GM19324 (cell line): ENCODE measurements at regions not wholly inside any gene's neighbourhood (a gene's known extent, or its start where the extent isn't known, plus 50 kb on each side); places are given as distances from the start of the nearest gene placed in this dataset.
"Not testable (repeated sequence)": the region's sequence is repeated elsewhere in the genome, so short reads cannot be mapped to it uniquely, and the experiment has no call there.

Experiments
- ATAC-seq: cut with Tn5 transposase; IDR thresholded peaks from one replicate; pipeline ENCODE4 v1.9.1; 2021; ENCODE audit warnings: mild to moderate bottlenecking, moderate library complexity; ENCODE audit not compliant: unreplicated experiment, low FRiP score

DNA sequence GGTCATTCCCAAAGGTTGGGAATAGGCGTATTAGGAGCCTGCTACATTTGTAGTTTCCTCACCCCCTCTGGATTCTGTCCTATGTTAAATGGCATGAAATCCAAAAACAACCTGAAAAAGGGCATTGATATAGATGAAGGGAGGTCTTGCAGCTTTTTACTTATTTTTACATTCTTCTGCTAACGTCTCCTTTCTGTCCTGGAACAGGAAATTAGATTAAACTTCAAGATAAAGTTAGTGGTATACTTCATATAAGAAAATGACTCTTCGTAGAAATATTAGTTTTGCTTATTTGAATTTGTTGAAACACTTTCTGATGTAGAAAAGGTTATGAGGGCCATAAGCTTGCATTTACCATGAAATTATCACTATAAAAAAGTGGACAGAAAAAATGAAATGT lies 694.5 kb downstream of the ADCYAP1 start:
- no peak for ATAC-seq

DNA sequence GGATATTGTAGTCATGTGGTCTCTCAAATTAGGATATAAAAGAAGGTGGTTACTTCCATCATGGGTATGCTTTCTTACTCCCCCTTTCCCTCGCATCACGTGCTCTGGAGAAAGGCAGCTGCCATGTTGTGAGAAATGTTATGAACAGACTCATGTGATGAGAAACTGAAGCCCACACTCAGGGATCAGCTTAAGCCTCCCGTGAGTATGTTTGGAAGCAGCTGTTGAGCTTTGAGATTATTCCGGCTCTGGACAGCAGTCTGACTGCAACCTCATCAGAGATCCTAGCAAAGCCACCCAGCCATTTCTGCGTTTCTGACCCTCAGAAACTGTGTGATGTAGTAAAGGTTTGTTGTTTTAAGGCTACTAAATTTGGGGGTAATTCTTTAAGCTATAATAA lies 700.1 kb downstream of the ADCYAP1 start:
- no peak for ATAC-seq

DNA sequence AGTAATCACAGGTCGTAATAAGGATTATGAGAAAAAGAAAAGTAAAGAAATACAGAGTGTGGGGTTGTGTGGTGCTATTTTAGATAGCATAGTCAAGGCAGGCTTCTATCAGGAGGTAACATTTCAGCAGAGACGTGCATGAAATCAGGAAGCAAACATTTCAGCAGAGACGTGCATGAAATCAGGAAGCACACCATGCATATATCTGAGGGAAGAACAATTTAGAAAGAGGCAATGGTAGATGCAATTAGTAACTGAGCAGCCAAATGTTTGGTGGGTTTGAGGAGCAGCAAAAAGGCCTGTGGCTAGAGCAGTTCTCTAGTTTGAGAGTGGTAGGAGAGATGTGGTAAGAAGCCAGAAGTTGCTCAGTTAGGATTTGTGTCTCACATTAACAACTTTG lies 713.7 kb downstream of the ADCYAP1 start:
- ATAC-seq = no peak

- ATAC-seq = no peak
These were observed 714.8 kb downstream of the ADCYAP1 start for GRCh38 chr18:1619507-1619906.

- no peak for ATAC-seq
These were observed 719.9 kb downstream of the ADCYAP1 start for GRCh38 chr18:1624612-1625011.

DNA sequence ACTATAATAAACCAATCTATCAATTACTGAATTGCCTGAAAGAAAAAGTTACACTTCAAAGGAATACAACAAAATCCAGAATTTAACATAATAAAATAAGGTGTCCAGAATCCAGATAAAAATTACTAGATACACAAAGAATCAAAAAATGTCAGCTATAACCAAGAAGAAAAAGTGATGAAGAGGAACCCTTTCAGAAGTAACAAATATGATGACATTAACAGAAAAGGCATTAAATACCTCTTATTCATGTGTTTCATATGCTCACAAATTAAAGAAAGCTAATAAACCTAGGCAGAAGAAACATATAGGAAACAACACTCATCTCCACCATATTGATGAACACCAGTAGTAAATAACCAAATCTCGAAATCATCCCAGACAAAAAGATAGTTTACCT lies 722.8 kb downstream of the ADCYAP1 start:
- ATAC-seq = no peak

GRCh38 chr18:1648712-1649111 lies 744.0 kb downstream of the ADCYAP1 start:
- ATAC-seq = no peak

DNA sequence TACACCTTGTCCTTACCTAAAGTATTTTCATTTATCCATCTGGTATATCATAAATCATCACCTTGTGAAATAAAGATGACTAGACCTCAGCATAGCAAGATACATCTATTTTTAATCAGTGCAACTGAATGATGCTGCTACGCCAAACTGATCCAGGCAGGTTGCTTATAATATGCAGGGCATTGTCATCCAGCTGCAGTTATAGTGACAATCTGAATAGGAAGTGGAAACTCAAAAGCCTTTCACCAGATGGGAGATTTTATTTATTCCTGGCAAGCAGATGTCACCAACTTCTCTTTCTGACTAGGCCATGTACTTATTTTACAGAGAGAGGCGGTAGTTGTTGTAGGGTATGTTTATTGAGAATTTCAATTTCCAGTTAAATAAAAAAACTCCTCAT lies 747.3 kb downstream of the ADCYAP1 start:
- ATAC-seq = no peak

- ATAC-seq = no peak
These were observed 749.2 kb downstream of the ADCYAP1 start for GRCh38 chr18:1653873-1654272.

GRCh38 chr18:1657876-1658275 lies 753.2 kb downstream of the ADCYAP1 start:
- no peak for ATAC-seq

DNA sequence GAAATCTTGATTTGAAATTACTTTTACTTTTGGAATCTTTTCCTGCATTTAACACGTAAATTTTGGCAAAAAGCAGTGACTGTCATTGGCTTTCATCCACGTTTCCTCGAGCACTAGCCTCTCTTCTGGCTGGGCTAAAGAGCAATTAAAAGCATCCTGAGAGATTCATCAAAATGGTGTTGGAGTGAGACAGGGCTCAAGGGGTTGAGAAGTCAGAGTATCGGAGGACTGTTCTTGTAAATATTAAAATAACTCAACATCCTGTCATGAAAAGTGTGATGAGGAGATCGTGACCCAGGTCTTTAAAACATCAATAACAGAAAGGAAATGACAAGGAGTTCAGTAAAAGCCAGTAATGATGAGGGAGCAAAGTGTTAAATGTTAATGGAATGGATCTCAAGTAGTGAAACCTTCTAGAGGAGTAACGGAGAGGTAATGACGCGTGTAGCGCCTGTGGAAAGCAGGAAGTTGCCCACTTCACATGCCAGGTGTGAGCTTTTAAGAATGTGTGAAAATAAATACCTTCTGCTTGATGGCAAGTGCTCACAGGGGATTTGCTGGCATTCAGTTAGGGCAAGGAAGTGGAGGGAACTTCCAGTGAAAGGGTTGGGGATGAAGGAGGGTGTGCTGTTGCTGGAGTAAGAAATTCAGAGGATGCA lies 754.4 kb downstream of the ADCYAP1 start:
- ATAC-seq = no peak

DNA sequence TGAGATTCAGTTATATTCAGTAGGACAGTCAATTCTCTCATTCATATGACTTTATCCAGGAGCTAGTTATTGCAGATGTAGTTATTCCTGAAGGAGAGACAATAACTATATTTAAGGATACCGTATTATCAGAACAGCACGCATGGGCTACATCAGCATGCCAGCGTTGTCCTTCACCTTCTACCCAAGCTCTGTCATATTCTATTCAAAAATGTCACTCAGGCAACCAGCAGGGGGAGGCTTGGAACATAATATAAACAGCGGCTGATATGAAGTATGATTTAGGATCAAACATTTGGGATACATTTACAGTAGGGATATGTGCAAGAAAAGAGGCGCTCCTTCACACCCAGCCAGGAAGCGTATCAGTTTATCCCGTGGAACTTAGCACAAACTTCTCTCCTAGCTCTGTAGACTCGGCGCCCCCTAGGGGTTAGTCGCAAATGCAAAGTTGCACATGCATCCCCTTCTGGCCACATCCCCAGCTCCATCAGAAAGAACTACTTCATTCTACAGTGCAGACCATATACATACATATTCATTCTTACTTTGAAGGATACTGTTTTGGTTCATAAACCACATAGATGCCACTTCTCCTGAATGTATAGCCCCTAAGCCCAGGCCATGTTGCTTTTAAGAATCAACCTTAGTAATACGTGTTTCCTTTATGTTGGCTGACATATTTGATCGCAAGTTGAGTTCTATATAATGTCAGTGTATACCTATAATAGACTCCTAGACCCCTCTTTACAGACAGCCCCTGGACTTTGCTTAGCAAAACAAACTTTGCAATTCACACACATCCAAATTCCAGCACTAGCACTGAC lies 759.4 kb downstream of the ADCYAP1 start:
- no peak for ATAC-seq

DNA sequence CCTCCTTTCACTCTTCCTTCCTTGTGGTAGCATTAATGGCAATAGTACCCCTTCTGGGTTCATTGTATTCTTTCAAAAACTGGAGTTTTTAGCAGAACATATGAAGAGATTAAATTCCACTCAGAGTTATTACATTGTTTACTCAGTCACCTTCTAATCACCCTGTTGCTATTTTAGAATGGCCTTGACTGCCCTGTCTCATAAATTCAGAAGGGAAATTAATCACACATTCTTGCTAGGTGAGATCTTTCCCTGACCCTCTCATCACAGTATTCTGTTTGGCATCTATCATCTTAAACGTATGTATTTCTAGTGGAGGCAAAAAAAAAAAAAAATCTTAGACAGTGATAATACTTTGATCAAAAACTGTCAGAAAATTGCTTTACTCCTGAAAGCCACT lies 760.4 kb downstream of the ADCYAP1 start:
- ATAC-seq = no peak

DNA sequence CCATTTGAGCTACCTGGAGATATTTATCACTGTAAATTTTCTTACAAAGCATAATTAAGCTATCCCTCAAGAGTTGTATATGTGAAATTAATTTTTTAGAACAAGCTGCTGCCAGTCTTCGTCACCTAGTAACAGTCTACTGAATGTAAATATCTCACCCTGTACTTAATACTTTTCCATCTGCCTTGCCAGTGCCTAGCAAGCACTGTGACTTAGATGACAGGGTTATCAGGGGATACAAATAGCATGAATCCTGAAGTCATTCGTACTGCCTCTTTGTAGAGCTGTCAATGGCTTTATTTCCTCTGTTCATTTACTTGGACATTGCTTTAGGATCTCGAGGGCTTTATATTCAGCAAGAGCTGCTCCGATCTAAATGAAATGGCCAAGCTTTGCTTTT lies 763.6 kb downstream of the ADCYAP1 start:
- ATAC-seq = no peak

DNA sequence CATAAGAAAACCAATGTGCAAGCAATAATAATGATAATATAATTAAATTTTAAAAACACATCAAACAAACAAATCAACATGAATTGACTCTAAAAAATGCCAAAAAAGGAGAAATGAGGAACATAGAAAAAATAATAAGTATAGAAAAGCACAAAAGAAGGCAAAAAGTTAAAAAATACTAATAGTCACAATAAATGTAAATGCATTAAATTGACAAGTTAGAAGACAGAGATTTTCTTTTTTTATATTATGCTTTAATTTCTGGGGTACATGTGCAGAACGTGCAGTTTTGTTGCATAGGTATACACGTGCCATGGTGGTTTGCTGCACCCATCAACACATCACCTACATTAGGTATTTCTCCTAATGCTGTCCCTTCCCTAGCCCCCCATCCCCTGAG lies 767.0 kb downstream of the ADCYAP1 start:
- not testable (repeated sequence) for ATAC-seq

- ATAC-seq = no peak
These were observed 771.7 kb downstream of the ADCYAP1 start for GRCh38 chr18:1676387-1676786.

GRCh38 chr18:1680108-1680507 lies 775.4 kb downstream of the ADCYAP1 start:
- ATAC-seq = no peak

DNA sequence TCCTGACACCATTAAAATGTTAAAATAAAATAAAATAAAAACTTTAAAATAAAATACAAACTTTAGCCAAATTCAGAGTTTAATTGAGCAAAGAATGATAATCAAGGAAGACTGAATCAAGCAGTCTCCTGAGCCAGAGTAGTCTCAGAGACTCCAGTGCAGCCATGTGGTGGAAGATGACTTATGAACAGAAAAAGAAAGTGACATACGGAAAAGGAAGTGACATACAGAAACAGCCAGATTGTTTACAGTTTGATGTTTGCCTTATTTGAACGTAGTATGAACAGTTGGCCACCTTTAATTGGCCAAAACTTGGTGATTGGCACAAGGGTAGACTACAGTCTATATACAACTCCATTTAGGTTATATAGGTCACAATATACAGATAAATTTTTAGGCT lies 787.2 kb downstream of the ADCYAP1 start:
- no peak for ATAC-seq

- ATAC-seq = no peak
These were observed 803.3 kb downstream of the ADCYAP1 start for GRCh38 chr18:1708006-1708405.

DNA sequence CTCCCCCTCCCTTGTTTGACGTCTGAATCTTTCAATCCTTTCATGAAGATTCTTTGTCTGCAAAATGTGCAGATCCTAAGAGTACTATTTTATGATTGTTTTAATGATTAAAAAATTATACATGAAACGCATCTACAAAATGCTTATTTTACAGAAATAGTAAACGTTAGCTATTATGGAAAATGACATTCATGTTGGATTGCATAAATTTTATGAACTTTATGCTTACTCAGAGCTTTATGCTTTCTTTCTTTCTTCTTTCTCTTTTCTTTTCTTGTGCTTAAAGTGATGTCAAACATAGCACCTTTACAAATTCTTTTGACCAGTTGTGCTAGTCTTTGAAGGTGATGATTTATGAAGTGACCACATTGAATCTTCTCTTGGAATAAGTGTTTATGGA lies 805.4 kb downstream of the ADCYAP1 start:
- no peak for ATAC-seq

- no peak for ATAC-seq
These were observed 827.5 kb downstream of the ADCYAP1 start for GRCh38 chr18:1732143-1732542.

GRCh38 chr18:1746131-1746530 lies 825.2 kb downstream of the METTL4 start:
- no peak for ATAC-seq
